DOHH2 (cell line): ENCODE measurements at regions not wholly inside any gene's neighbourhood (a gene's known extent, or its start where the extent isn't known, plus 50 kb on each side); places are given as distances from the start of the nearest gene placed in this dataset.

ENCODE experiments used
- EZH2phosphoT487 ChIP-seq: fragments of 200-600 bp; sonication (generic); IDR thresholded peaks from 2 replicates; pipeline ENCODE4 v1.6.1; 2017; ENCODE audit warnings: borderline replicate concordance, mild to moderate bottlenecking, antibody characterized with exemption, low read length, moderate library complexity, mixed read lengths
- TF ChIP-seq, protein P1 (sequence below): fragments of 200-600 bp; sonication (generic); IDR thresholded peaks from one replicate; pipeline ENCODE4 v1.5.1; 2014; ENCODE audit warnings: antibody characterized with exemption, mild to moderate bottlenecking, low read depth, low read length; ENCODE audit not compliant: poor library complexity, severe bottlenecking

DNA sequence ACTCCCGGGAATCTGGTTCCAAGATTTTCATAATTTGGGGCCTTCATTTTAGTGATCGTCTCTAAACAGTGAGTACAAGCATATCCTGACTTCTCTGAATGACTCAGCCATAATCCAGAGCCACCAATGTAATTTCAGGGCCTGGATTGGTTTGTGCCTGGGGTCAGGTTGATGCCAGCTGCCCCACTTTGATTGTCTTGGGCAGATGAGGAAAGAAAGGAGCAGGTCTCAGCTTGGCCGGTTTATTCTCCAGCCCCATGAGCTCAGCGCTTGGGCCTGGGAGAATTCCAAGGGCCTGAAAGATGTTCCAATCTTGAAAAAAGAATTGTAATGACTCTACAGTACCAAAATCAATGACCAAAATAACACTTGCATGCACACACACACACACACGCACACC is 71.2 kb upstream of the ECE1 start:
- TF ChIP-seq, protein P1, sequence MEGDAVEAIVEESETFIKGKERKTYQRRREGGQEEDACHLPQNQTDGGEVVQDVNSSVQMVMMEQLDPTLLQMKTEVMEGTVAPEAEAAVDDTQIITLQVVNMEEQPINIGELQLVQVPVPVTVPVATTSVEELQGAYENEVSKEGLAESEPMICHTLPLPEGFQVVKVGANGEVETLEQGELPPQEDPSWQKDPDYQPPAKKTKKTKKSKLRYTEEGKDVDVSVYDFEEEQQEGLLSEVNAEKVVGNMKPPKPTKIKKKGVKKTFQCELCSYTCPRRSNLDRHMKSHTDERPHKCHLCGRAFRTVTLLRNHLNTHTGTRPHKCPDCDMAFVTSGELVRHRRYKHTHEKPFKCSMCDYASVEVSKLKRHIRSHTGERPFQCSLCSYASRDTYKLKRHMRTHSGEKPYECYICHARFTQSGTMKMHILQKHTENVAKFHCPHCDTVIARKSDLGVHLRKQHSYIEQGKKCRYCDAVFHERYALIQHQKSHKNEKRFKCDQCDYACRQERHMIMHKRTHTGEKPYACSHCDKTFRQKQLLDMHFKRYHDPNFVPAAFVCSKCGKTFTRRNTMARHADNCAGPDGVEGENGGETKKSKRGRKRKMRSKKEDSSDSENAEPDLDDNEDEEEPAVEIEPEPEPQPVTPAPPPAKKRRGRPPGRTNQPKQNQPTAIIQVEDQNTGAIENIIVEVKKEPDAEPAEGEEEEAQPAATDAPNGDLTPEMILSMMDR: no peak
- TF ChIP-seq EZH2phosphoT487: no peak
